NCI-H2107 treated with DMSO at 0.1 percent for 48 hours (cell line): ENCODE measurements at regions not wholly inside any gene's neighbourhood (a gene's known extent, or its start where the extent isn't known, plus 50 kb on each side); places are given as distances from the start of the nearest gene placed in this dataset.
A peak's percentile ranks its signal among the peaks of the same experiment; 100 is the strongest.

Experiments used
- DNase-seq: peaks from one replicate; lab custom pipeline; 2025; ENCODE audit not compliant: unreplicated experiment; lab: John Stamatoyannopoulos, UW

GRCh38 chr12:71240946-71241345, 83.1 kb upstream of the TSPAN8 start:
- DNase-seq: no peak

DNA sequence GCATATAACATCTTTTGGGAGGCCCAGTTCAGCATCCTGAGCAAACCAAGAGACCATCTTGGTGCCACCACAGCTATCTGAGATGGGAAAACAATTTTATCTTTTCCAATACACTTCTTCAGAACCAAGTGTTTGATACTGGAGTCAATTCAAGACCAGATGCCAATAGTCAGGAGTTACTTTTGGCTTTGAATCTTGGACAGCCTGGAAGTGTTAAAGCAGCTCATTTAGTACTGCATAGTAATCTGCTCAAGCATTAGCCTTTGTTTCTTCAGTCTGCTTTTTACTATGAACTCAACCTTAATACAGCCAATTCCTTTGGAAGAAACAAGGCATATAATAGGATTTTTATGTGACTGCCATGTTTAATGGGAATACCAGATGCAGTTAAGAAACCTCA, 81.9 kb upstream of the TSPAN8 start:
- DNase-seq: no peak

- DNase-seq: no peak
Observed at GRCh38 chr12:71237128-71237527, 79.3 kb upstream of the TSPAN8 start.

DNA sequence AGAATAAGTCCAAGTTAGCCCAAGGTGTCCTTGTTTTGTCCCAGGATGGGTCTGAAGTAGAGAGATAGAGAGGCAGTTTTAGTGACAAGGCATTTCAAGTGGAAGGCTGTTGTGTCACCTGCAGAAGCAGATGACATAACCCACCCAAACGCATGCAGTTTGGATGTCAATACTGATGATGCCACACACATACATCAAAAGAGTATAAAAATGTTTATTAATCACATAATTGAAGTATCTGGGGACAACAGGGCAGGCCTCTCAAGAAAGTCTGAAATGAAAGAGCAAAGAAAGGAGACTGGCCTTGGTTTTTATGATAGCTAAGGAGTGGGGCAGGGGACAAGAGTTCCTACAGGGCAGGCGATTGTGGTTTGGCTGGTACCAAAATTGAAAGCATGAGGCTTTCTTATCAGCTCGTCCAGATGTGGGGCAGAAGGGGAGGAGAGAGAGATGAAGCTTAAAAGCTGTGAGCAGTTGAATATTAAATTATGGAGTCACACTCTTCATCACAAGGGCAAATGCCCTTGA, 78.4 kb upstream of the TSPAN8 start:
- no peak for DNase-seq

- no peak for DNase-seq
Observed at GRCh38 chr12:71233083-71233482, 75.3 kb upstream of the TSPAN8 start.

DNA sequence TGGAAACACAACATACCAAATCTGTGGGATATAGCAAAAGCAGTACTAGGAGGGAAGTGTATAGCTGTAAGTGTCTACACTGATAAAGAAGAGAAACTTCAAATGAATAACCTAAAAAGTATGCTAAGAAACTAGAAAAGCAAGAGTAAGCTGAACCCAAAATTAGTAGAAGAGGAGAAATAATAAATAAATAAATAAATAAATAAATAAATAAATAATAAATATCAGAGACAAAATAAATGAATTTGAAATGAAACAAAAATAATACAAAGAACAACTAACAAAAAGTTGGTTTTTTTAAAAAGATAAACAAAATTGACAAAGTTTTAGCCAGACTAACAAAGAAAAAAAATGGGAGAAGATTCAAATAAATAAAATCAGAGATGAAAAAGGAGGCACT, 72.7 kb upstream of the TSPAN8 start:
- DNase-seq: no peak

GRCh38 chr12:71223139-71223538, 65.3 kb upstream of the TSPAN8 start:
- no peak for DNase-seq

DNA sequence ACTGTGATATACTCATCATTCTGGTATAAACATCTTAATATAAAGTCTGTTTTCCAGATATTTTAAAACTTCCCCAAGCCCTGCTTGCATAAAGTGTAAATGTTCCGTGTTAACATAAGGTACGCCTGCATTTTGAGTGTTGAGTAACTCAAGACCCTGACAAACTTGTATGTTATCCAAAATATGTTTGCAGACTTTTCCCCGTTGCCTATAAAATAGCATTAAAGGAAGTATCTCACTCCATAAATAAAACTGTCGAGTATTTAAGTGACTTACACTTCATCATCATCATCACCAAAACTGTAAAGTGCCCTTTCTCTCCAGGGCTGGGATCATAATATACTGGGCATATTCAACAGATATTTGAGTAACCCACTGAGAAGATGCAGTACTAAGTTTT, 64.6 kb upstream of the TSPAN8 start:
- no peak for DNase-seq

DNA sequence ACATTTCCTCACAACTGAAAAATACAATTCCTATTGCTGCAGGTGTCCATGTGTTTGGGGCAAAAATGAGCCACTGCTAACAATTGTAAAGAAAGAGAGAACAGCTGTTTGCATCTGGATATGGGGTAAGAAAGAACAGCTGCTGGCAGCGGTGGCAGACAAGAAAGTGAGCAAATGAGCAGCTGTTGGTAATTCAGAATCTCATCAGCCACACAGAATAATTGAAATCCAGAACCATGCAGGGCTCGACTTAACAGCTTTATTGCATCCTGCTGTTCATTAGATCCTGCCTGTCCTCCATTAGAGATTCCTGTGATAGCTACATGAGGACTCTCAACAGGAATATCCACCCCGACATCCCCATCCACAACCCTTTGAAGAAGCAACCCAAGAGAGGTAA, 62.5 kb upstream of the TSPAN8 start:
- DNase-seq: no peak

- DNase-seq: no peak
Observed at GRCh38 chr12:71219224-71219623, 61.4 kb upstream of the TSPAN8 start.

- no peak for DNase-seq
Observed at GRCh38 chr12:71218616-71219015, 60.8 kb upstream of the TSPAN8 start.

DNA sequence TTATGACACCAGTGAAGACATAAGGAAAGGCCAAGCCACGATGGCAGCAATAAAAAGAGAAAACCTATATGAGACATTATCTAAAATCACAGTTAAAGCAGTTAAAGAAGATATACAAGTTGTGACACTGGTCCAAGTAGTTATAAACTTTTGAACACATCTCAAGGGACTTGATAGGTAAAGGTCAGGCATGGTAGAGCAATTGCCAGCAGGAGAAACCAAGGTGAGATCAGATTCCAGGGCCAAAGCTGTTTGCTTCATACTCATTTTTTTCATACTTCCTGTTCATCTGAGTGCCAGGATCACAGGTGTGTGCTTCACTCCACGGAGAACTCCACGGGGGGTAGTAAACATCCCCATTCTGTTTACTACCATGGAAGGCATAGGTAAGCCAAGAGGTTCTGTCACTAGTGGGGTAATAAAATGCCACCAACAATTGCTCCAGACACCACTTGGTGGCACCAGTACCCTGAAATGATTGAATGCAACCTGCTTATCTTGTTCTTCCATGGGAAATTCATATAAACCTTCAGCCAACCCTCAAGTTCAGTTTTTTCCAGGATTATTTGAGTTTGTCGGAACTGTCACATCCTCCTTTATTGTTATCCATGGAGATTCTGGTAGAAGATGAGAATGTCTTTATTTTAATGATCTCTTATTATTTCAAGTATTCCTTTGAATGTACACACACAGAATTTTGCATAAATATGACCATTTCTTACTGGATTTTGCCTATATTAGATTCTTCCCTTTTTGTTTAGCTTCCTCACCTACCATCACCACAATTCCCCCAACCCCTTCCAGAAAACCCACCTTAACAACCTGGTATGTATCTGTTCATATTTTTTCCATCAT, 59.2 kb upstream of the TSPAN8 start:
- peak; percentile 7 for DNase-seq

GRCh38 chr12:71214511-71215285, 56.9 kb upstream of the TSPAN8 start:
- no peak for DNase-seq

- DNase-seq: no peak
Observed at GRCh38 chr12:71208053-71208685, 50.4 kb upstream of the TSPAN8 start.
